ENCODE measurements at regions not wholly inside any gene's neighbourhood (a gene's known extent, or its start where the extent isn't known, plus 50 kb on each side); places are given as distances from the start of the nearest gene placed in this dataset.

DNA sequence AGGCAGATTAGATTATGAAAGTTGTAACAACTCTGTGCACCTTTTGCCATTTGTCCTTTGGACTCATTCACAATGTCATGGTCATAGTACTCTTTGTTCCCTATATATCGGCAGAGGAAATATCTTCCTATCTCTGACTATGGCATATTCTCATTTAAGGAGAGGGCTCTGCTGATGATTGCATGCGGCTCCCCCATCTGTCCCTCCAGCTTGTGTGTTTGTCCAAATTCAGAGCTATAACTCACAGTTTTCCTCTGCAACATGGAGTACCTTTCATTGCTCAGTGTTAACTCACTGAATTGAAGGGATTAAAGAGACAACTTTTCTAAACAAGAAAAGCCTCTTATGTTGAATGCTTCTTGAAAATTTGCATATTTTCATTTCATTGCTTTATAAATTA, 145.5 kb downstream of the OTUD1 start:
- TF ChIP-seq, protein P1, sequence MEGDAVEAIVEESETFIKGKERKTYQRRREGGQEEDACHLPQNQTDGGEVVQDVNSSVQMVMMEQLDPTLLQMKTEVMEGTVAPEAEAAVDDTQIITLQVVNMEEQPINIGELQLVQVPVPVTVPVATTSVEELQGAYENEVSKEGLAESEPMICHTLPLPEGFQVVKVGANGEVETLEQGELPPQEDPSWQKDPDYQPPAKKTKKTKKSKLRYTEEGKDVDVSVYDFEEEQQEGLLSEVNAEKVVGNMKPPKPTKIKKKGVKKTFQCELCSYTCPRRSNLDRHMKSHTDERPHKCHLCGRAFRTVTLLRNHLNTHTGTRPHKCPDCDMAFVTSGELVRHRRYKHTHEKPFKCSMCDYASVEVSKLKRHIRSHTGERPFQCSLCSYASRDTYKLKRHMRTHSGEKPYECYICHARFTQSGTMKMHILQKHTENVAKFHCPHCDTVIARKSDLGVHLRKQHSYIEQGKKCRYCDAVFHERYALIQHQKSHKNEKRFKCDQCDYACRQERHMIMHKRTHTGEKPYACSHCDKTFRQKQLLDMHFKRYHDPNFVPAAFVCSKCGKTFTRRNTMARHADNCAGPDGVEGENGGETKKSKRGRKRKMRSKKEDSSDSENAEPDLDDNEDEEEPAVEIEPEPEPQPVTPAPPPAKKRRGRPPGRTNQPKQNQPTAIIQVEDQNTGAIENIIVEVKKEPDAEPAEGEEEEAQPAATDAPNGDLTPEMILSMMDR (IDR thresholded peaks at IDR 0.05): no peak
- no peak for TF ChIP-seq POLR2A (IDR thresholded peaks at IDR 0.05)
